DMS114 treated with DMSO at 0.1 percent for 48 hours (cell line): ENCODE measurements at regions not wholly inside any gene's neighbourhood (a gene's known extent, or its start where the extent isn't known, plus 50 kb on each side); places are given as distances from the start of the nearest gene placed in this dataset.

Experiments
- DNase-seq: peaks from one replicate; lab custom pipeline; 2025; ENCODE audit not compliant: unreplicated experiment; lab: John Stamatoyannopoulos, UW

DNA sequence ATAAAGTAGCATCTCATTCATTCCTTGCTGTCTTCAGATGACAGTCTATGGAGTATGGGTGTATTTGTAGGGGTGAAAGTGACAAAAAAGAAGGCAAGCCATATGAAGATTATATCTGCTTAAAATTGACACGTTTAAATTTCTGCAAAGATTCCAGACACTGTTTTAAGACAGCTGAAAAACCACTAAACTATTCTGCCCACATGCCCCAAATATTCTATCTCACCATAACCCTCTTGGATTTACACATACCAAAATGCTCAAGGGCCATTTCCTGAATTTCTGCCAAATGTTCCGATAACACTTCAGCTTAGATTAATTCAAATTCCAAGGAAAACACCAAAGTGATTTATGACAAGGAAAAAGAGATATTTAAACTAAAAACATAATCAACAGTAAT lies 99.9 kb upstream of the IL6 start:
- DNase-seq, result no peak

DNA sequence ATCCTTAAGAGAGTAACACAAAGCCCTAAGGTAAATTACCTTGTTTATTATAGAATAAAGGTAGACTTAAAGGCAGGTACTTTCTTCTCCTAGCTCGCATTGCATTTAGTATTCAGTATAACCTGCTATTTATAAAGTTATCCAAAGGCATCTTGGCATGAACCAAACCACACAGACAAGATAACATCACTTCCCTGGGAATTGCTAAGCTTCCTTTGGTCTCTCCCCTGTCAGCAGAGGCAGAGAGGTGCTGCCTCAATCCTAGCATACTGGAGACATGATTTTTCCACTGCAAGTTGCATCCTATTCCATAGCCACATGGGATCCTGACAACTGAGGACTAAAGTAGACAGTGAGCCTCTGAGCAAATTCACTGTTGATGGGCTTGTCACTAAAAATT lies 101.7 kb upstream of the IL6 start:
- no peak for DNase-seq

DNA sequence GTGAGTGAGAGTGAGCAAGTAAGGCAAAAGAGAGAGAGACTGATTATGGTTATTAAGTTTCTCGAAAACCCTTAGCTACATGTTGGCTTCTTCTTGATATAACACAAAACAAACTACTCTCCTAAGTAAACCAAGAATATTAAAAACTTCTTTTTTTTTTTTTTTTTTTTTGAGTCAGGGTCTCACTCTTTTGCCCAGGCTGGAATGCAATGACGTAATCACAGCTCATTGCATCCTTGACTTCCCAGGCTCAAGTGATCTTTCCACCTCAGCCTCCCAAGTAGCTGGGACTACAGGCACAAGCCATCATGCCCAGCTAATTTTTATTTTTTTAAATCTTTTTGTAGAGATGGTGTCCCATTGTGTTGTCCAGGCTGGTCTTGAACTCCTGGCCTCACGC lies 102.2 kb upstream of the IL6 start:
- no peak for DNase-seq

DNA sequence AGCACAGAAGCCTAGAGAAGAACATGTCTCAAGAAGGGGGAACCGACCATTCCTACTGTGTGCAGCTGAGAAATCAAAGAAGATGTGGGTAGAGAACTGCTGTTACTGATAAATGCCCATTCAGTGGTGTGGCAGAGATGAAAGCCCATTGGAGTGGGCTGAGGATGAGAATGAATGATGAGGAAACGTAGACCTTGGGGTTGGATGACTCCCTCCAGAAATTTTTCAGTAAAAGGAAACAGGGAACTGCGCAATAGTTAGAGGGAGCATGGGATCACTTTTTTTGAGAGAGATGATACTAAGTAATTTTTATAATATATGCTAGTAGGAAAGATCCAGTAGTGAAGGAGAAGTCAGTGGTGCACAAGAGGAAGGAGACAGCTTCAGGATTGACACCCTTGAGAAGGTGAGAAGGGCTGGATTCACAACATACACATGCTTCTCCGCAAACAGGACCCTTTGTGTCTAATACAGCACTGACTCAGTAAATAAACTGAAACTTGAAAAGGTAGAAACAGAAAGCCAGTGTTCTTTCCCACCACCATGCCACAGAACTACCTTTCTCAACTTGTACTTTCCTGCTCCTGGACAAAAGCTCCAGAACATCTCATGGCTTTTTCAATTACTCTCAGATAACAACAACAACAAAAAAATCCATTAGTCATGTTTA lies 104.7 kb upstream of the IL6 start:
- DNase-seq, result no peak

DNA sequence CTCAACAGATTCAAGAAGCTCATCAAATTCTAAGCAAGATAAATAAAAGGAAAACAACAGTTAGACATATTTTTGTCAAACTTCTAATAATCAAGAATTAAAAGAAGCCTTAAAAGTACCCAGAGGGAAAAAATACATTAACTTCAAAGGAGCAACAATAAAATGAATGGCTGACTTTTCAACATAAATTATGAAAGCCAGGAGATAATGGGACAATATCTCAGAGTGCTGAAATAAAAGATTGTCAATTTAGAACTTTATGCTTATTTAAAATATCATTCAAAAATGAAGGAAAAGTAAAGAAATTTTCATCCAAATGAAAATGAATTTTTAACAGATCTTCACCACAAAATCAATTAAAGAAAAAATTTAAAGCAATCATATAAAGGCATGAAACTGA lies 108.5 kb upstream of the IL6 start:
- DNase-seq, result no peak

DNA sequence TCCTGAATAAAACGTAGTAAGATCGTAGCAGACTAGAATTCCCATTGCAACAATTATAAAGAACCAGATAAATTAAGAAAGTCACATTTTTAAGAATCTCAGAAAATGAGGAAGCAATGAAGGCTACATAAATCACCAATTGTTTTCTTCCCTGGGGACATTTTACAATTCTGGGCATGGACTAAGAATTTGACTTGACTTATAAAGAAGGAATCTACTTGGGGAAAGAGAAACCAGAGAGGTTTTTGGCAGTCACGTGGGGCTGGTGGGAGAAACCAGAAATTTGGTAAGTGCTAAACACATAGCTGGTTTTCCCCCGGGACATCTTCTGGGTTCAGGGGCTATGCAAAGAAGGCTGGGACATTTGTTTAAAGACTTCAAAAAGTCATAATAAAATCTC lies 109.8 kb upstream of the IL6 start:
- DNase-seq, result no peak

DNA sequence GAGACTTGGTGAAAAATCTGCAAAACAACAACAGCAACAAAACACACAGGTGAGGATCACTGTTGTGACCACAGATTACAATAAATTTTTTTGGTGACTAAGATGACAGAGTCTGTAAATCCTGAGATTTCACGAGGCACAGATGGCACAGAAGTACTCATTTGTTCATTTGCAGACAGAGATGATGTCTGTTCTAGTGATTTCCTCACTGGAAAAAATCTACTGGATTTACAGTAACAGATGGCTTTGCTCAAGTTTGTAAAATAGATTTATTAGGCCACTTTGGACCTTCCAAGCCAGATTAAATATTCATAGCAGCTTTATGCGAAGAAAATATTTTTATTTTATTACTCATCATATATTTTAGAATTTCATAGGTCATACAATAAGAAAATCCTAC lies 113.5 kb upstream of the IL6 start:
- no peak for DNase-seq

DNA sequence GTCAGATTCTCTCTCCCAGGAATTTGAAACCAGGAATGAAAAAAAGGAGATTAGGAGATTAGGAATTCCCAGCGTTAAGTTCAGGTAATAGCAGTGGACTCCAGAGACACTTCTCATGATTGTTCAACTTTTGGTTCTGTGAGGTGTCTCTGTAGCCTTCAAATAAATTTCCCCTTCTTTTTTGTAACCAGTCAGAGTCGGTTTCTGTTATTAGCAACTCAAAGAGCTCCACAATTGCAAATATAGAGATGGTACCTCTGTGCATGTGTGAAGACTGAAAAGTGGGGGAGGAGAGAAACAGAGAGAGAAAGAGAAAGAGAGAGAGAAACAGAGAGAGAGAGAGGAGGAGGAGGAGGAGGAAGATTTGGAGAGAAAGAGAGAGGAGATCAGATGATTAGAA lies 112.8 kb upstream of the STEAP1B start:
- DNase-seq, result no peak

DNA sequence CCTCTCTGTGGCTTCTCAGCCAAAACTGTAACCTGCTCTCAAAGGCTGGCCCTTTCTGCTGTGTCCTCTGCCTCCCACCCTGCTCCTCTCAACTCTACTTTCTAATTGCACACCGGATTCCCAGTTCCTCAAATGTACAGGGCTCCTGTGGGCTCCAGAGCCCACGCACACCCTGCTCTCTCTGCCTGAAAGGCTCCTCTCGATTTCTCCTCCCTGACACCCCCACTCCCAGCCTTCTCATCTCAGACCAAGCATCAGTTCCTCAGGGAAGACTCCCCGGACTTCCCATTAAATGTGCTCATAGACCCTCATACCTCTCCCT lies 111.7 kb upstream of the STEAP1B start:
- DNase-seq, result no peak

DNA sequence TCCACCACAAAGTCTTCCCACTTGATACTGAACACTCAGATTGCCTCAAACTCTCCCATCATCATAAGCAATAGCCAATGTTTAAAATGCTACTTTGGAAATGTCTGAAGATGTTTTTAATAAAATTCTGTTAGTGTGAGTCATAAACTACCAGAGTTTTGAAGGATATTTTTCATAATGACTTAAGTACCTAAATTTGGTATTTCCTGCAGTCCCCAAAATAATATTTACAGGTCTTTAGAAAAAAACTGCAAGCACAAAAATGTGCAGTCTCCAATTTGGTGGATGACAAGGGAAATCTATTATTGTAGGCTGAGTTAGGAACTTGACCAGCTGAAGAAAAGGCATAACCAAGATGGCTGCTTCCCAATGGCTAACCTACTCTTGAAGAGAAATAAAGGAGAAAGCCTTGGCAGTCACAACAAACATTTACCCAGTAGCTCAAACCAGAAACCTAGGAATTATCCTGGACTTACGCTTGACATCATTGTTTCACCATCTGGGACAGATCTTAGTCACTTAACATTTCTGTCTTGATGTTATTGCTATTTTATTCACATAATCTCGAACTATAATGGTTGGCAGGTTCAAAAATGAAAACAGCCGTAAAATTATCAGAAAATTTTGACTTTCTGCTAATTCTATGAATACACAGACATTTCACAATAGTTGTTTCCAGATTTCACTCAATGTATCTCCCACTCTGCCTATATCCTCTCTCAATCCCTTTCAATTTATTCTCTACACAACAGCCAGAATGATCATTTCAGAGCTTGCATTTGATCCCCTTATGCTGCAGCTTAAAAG lies 111.2 kb upstream of the STEAP1B start:
- DNase-seq, result no peak

DNA sequence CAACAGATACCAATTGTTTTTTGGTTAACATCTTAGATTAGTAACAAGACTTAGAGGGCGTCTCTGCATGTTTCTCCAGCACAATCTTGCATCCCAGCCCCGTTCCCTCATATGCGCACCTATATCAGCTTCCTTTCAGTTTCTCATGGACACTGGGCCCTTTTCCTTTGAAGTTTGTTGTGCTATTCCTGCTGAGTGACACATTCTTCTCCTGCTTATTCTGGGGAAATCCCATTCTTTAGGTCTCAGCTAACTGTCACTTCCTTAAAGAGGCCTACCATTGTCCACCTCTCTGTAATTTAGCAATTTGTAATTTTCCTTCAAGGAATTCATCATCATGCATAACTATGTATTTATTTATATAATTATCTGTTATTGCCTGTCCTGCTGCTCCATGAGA lies 110.3 kb upstream of the STEAP1B start:
- no peak for DNase-seq

DNA sequence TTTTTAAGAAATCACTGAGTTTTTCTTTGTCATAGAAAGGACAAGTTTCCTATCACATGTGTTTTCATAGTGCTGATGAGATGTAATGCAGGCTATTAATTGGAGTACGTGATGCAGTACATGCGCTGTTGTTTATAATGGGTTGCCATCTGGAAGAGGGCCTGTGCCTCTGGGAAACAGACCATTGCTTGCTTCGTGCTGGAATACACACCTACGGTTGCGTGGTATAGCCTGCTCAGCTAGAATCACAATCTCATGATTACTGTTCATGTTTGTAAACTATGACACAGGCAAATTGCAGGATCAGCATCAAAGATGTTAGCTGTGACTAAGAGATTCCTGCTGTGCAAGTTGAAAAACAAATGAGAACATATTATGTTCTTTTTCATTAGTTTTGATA lies 107.2 kb upstream of the STEAP1B start:
- DNase-seq, result no peak

DNA sequence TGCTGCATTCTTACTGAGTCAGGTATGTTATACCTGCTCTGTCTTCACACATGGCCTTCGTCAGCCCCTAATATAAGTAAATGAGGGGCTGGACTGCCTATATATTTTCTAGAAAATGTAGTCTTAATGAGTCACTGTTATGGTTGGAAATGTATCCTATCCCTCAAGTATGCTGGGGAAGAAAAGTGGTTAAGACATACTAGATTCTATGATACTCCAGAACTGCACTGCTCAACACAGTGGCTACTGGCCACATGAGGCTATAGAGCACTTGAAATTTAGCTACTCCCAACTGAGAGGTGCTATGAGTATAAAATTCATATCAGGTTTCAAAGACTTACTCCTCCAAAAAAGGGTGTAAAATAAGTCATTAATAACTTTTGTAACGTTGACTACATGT lies 104.3 kb upstream of the STEAP1B start:
- DNase-seq, result no peak

DNA sequence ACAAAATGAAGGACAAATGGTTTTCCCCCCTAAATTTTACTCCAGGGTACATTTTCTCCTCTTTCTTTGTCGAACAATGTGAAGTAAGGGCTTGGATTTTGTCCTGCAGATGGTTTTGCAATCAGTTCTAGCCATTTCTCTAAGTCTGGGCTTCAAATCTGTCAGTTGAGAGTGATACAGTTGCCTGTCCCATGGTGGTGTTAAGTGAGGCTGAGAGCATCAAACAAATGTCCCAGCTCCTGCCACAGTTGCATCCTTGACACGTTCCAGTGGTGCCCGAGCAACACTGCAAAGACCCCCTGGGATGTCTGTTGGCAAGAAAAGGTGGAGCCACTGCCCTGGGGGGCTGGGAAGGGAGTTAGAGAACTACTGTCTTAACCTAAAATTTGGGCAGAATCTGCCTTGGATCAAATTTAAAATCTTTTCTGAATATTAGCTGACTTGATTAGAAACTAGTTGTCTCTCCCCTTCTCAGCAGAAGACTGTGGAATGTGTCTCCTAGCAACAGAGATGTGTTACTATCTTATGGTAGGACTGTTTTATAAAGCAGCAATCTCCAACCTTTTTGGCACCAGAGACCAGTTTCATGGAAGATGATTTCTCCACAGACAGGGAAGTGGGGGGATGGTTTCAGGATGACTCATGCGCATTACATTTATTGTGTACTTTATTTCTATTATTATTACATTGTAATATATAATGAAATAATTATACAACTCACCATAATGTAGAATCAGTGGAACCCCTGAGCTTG lies 102.0 kb upstream of the STEAP1B start:
- DNase-seq, result no peak

DNA sequence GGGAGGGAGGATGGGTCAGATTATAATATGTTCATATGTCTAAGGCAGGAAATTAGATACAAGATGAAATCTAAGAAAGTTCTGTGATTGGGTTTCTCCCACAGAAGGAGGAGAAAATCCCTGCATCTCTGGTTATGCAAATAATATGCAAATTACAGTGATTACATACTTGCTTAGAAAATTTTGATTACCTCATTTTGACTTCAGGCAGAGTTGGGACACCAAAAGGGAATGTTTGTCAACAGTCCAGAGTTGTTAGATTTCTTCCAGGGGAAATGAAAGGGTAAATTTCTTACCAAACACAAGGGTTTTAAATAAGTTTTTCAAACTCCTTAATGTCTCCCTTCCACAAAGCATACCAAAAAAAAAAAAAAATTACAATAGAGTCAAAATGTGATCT lies 101.4 kb upstream of the STEAP1B start:
- DNase-seq, result no peak

DNA sequence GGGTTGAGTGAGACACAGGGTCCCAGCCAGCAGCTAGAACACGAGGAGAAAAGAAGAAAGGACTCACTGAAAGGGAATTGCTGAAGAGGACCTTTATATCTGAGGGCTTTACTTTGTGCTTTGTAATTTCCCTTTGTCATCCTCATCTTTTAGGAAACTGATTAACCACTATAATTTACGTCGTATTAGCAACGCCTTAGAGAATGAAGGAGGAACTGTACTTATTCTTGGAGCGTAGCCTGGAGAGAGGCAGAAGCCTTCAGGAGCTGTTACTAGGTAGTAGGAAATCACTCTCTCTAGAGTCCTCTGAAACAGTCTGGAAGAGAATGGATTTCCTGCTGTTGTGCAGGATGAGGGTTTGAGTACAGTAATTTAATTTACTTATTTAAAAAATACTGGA lies 101.0 kb upstream of the STEAP1B start:
- no peak for DNase-seq

DNA sequence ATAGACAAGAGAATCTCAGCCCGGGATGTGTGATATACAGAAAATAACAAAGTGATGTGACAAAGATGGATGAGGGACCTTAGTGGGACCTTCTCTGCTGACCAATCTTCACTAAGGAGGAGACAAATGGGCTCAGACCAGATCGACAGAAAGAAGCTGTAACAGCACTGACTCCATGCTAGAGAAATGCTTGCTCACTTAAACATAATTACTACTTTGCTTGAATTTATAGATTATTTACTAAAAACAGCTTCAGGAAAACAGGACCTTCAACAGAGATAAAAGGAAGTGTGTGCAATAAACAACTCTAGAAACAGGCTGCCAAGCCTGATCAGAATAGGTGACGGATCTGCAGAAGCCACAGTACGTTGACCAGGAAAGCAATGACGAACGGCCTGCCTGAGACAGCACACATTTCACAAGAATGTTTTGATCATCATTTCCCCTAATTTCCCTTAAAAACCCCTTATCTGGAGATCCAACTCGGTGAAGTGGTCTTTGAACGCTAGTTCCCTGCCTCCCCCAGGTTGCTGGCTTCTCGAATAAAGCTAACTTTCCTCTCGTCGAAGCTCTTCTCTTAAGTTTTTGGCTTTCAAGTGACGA lies 98.4 kb upstream of the STEAP1B start:
- no peak for DNase-seq

DNA sequence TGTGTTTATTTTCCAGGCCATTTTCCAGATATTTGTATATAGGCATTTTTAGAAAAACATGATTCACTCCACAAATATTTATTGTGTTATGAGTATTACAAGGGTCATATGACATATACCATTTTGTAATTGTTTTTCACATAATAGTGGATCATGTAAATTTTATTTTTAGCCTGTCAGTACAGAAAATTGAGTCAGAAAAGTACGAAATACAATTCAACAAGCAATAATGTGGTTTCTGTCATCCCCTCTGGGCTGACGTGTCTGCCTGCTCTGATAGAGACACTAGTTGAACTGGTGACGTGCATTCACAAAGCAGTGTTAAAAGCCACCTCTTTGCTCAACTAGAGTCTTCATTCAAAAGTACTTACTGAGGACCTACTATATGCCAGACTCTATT lies 97.9 kb upstream of the STEAP1B start:
- no peak for DNase-seq

DNA sequence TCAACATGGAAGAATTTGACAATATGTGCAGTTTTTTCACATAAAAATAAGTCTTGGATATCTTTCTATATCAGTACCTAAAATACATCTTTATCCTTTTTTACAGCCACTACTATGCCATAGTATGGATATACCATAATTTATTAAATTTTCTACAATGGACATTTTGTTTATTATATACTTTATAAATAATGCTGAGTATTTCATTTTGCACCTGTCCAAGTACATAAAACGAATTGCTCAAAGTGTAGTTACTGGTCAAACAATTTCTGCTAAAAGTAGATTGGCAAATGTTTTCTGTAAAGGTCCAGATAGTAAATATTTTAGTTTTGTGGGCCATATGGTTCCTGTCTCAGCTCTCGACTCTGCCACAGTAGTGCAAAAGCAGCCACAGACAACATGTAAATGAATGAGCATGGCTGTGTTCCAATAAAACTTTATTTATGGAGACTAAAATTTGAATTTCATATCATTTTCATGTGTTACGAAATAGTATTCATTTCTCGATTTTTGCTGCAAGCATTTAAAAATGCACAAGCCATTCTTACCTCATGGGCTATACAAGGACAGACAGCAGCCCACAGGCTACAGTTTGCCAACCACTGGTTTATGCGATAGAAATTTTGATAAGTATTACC lies 96.9 kb upstream of the STEAP1B start:
- DNase-seq, result no peak

DNA sequence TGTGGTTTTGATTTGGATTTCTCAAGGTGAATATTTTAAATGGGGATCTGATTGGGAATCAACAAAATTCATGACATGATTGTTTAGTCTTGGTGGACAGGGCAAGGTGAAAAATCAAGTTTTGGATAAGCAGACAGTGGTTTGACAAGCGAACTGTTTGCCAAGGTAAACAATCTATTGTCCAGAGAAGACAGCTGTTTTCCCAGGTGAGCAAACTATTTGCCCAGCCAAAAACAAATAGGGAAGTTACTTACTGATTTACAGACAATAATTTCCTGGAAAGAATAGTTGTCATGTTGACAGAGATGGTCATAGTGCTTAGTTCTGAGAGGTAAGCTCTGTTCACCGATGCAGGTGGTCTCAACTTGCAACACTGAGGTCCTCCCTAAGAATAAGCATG lies 94.0 kb upstream of the STEAP1B start:
- DNase-seq, result no peak

DNA sequence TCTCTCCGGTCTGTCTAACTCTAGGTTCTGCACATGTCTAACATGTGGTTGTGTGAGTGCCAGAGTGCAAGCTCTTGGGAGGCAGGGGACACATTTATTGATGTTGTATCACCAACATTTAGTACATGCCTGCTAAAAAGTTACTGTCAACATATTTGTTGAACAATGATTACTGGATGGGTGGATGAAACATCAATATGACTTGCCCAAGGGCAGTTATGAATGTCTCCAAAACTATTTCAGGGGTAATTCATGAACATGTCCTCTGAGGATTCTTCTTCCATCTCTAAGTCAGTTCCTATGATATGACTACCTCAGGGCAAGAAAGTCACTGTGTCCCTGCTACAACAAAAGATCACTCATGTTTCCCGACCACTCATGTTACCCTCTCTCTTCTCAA lies 91.3 kb upstream of the STEAP1B start:
- DNase-seq, result no peak
